ENCODE measurements at regions not wholly inside any gene's neighbourhood (a gene's known extent, or its start where the extent isn't known, plus 50 kb on each side); places are given as distances from the start of the nearest gene placed in this dataset.

GRCh38 chr9:108356806-108357205 lies 499.0 kb downstream of the ACTL7B start:
- no peak overlapping the region for H3K9ac ChIP-seq (ENCODE audit: low read length)
- H3K27me3 ChIP-seq (ENCODE audit: control insufficient read depth in 1 of 2, insufficient read depth in 2 of 2, low read length in 2 of 2): no peaks in the 10 kb centered on the region
- no peak overlapping the region for H3K4me3 ChIP-seq (ENCODE audit: low read depth in 1 of 2, low read length in 2 of 2)
- H3K27ac ChIP-seq (ENCODE audit: low read depth, low read length): no peak overlapping the region
- no peaks in the 10 kb centered on the region for H3K36me3 ChIP-seq (ENCODE audit: insufficient read depth, low read length)
- H3K4me1 ChIP-seq (ENCODE audit: insufficient read depth, low read length): no peaks in the 10 kb centered on the region
- no peaks in the 10 kb centered on the region for H3K9me3 ChIP-seq (ENCODE audit: low read length)

GRCh38 chr9:108351571-108351970 lies 504.2 kb downstream of the ACTL7B start:
- H3K4me3 ChIP-seq (ENCODE audit: low read depth in 1 of 2, low read length in 2 of 2): no peak overlapping the region
- H3K9ac ChIP-seq (ENCODE audit: low read length): no peak overlapping the region
- no peaks in the 10 kb centered on the region for H3K4me1 ChIP-seq (ENCODE audit: insufficient read depth, low read length)
- H3K9me3 ChIP-seq (ENCODE audit: low read length): no peaks in the 10 kb centered on the region
- no peak overlapping the region for H3K27ac ChIP-seq (ENCODE audit: low read depth, low read length)
- H3K36me3 ChIP-seq (ENCODE audit: insufficient read depth, low read length): no peaks in the 10 kb centered on the region
- no peaks in the 10 kb centered on the region for H3K27me3 ChIP-seq (ENCODE audit: control insufficient read depth in 1 of 2, insufficient read depth in 2 of 2, low read length in 2 of 2)

- H3K4me1 ChIP-seq (ENCODE audit: insufficient read depth, low read length): no peaks in the 10 kb centered on the region
- H3K9ac ChIP-seq (ENCODE audit: low read length): no peak overlapping the region
- no peak overlapping the region for H3K4me3 ChIP-seq (ENCODE audit: low read depth in 1 of 2, low read length in 2 of 2)
- H3K36me3 ChIP-seq (ENCODE audit: insufficient read depth, low read length): no peaks in the 10 kb centered on the region
- no peak overlapping the region for H3K27ac ChIP-seq (ENCODE audit: low read depth, low read length)
- H3K9me3 ChIP-seq (ENCODE audit: low read length): no peaks in the 10 kb centered on the region
- no peaks in the 10 kb centered on the region for H3K27me3 ChIP-seq (ENCODE audit: control insufficient read depth in 1 of 2, insufficient read depth in 2 of 2, low read length in 2 of 2)
Observed at GRCh38 chr9:108347463-108348188, 508.2 kb downstream of the ACTL7B start.

- no peaks in the 10 kb centered on the region for H3K36me3 ChIP-seq (ENCODE audit: insufficient read depth, low read length)
- H3K9ac ChIP-seq (ENCODE audit: low read length): no peak overlapping the region
- no peaks in the 10 kb centered on the region for H3K4me1 ChIP-seq (ENCODE audit: insufficient read depth, low read length)
- H3K27ac ChIP-seq (ENCODE audit: low read depth, low read length): no peak overlapping the region
- H3K27me3 ChIP-seq (ENCODE audit: control insufficient read depth in 1 of 2, insufficient read depth in 2 of 2, low read length in 2 of 2): no peaks in the 10 kb centered on the region
- no peaks in the 10 kb centered on the region for H3K9me3 ChIP-seq (ENCODE audit: low read length)
- H3K4me3 ChIP-seq (ENCODE audit: low read depth in 1 of 2, low read length in 2 of 2): no peak overlapping the region
Observed at GRCh38 chr9:108345826-108346225, 510.0 kb downstream of the ACTL7B start.

- Histone ChIP-seq H3K27me3 (ENCODE audit: control insufficient read depth in 1 of 2, insufficient read depth in 2 of 2, low read length in 2 of 2) (no peaks in the 10 kb centered on the region), H3K27ac (ENCODE audit: low read depth, low read length) (no peak overlapping the region)
Observed at GRCh38 chr9:108339251-108339650, 516.5 kb downstream of the ACTL7B start.

GRCh38 chr9:108336575-108336974 lies 519.2 kb downstream of the ACTL7B start:
- H3K36me3 ChIP-seq (ENCODE audit: insufficient read depth, low read length): no peaks in the 10 kb centered on the region
- H3K9ac ChIP-seq (ENCODE audit: low read length): no peak overlapping the region
- H3K4me1 ChIP-seq (ENCODE audit: insufficient read depth, low read length): no peaks in the 10 kb centered on the region
- no peak overlapping the region for H3K27ac ChIP-seq (ENCODE audit: low read depth, low read length)
- H3K4me3 ChIP-seq (ENCODE audit: low read depth in 1 of 2, low read length in 2 of 2): no peak overlapping the region
- no peaks in the 10 kb centered on the region for H3K27me3 ChIP-seq (ENCODE audit: control insufficient read depth in 1 of 2, insufficient read depth in 2 of 2, low read length in 2 of 2)
- no peaks in the 10 kb centered on the region for H3K9me3 ChIP-seq (ENCODE audit: low read length)

More at GRCh38 chr9:108339251-108339650, 516.5 kb downstream of the ACTL7B start:
- no peaks in the 10 kb centered on the region for H3K9me3 ChIP-seq (ENCODE audit: low read length)
- no peaks in the 10 kb centered on the region for H3K36me3 ChIP-seq (ENCODE audit: insufficient read depth, low read length)
- H3K9ac ChIP-seq (ENCODE audit: low read length): no peak overlapping the region
- H3K4me3 ChIP-seq (ENCODE audit: low read depth in 1 of 2, low read length in 2 of 2): no peak overlapping the region
- no peaks in the 10 kb centered on the region for H3K4me1 ChIP-seq (ENCODE audit: insufficient read depth, low read length)

GRCh38 chr9:108333530-108333983 lies 522.2 kb downstream of the ACTL7B start:
- H3K4me3 ChIP-seq (ENCODE audit: low read depth in 1 of 2, low read length in 2 of 2): no peak overlapping the region
- H3K9me3 ChIP-seq (ENCODE audit: low read length): peaks cover 3% of the 10 kb centered on the region
- no peaks in the 10 kb centered on the region for H3K36me3 ChIP-seq (ENCODE audit: insufficient read depth, low read length)
- H3K4me1 ChIP-seq (ENCODE audit: insufficient read depth, low read length): no peaks in the 10 kb centered on the region
- no peak overlapping the region for H3K27ac ChIP-seq (ENCODE audit: low read depth, low read length)
- no peaks in the 10 kb centered on the region for H3K27me3 ChIP-seq (ENCODE audit: control insufficient read depth in 1 of 2, insufficient read depth in 2 of 2, low read length in 2 of 2)
- H3K9ac ChIP-seq (ENCODE audit: low read length): no peak overlapping the region

GRCh38 chr9:108331596-108331995 lies 524.2 kb downstream of the ACTL7B start:
- Histone ChIP-seq H3K9ac (ENCODE audit: low read length) (no peak overlapping the region), H3K27me3 (ENCODE audit: control insufficient read depth in 1 of 2, insufficient read depth in 2 of 2, low read length in 2 of 2) (no peaks in the 10 kb centered on the region), H3K27ac (ENCODE audit: low read depth, low read length) (no peak overlapping the region), H3K4me3 (ENCODE audit: low read depth in 1 of 2, low read length in 2 of 2) (no peak overlapping the region), H3K9me3 (ENCODE audit: low read length) (peaks cover 3% of the 10 kb centered on the region), H3K4me1 (ENCODE audit: insufficient read depth, low read length) (no peaks in the 10 kb centered on the region), H3K36me3 (ENCODE audit: insufficient read depth, low read length) (no peaks in the 10 kb centered on the region)

- Histone ChIP-seq H3K27me3 (ENCODE audit: control insufficient read depth in 1 of 2, insufficient read depth in 2 of 2, low read length in 2 of 2) (no peaks in the 10 kb centered on the region), H3K9me3 (ENCODE audit: low read length) (peaks cover 3% of the 10 kb centered on the region), H3K9ac (ENCODE audit: low read length) (no peak overlapping the region), H3K4me1 (ENCODE audit: insufficient read depth, low read length) (no peaks in the 10 kb centered on the region), H3K4me3 (ENCODE audit: low read depth in 1 of 2, low read length in 2 of 2) (no peak overlapping the region), H3K36me3 (ENCODE audit: insufficient read depth, low read length) (no peaks in the 10 kb centered on the region), H3K27ac (ENCODE audit: low read depth, low read length) (no peak overlapping the region)
Observed at GRCh38 chr9:108325406-108325805, 530.4 kb downstream of the ACTL7B start.

GRCh38 chr9:108323615-108324014 lies 532.2 kb downstream of the ACTL7B start:
- no peaks in the 10 kb centered on the region for H3K4me1 ChIP-seq (ENCODE audit: insufficient read depth, low read length)
- no peak overlapping the region for H3K4me3 ChIP-seq (ENCODE audit: low read depth in 1 of 2, low read length in 2 of 2)
- H3K9ac ChIP-seq (ENCODE audit: low read length): no peak overlapping the region
- H3K27ac ChIP-seq (ENCODE audit: low read depth, low read length): no peak overlapping the region
- no peaks in the 10 kb centered on the region for H3K36me3 ChIP-seq (ENCODE audit: insufficient read depth, low read length)
- no peaks in the 10 kb centered on the region for H3K9me3 ChIP-seq (ENCODE audit: low read length)
- H3K27me3 ChIP-seq (ENCODE audit: control insufficient read depth in 1 of 2, insufficient read depth in 2 of 2, low read length in 2 of 2): no peaks in the 10 kb centered on the region

GRCh38 chr9:108322326-108323098 lies 533.3 kb downstream of the ACTL7B start:
- H3K27me3 ChIP-seq (ENCODE audit: control insufficient read depth in 1 of 2, insufficient read depth in 2 of 2, low read length in 2 of 2): no peaks in the 10 kb centered on the region
- H3K4me3 ChIP-seq (ENCODE audit: low read depth in 1 of 2, low read length in 2 of 2): no peak overlapping the region
- no peaks in the 10 kb centered on the region for H3K4me1 ChIP-seq (ENCODE audit: insufficient read depth, low read length)
- no peaks in the 10 kb centered on the region for H3K9me3 ChIP-seq (ENCODE audit: low read length)
- H3K9ac ChIP-seq (ENCODE audit: low read length): no peak overlapping the region
- H3K27ac ChIP-seq (ENCODE audit: low read depth, low read length): no peak overlapping the region
- no peaks in the 10 kb centered on the region for H3K36me3 ChIP-seq (ENCODE audit: insufficient read depth, low read length)

Data from muscle layer of colon (tissue), 2 donors.